GM19467 (cell line): ENCODE measurements at regions not wholly inside any gene's neighbourhood (a gene's known extent, or its start where the extent isn't known, plus 50 kb on each side); places are given as distances from the start of the nearest gene placed in this dataset.
"Not testable (repeated sequence)": the region's sequence is repeated elsewhere in the genome, so short reads cannot be mapped to it uniquely, and the experiment has no call there.

Experiments used
- ATAC-seq: cut with Tn5 transposase; IDR thresholded peaks from one replicate; pipeline ENCODE4 v1.9.1; 2021; ENCODE audit warnings: mild to moderate bottlenecking, moderate library complexity; ENCODE audit not compliant: unreplicated experiment

DNA sequence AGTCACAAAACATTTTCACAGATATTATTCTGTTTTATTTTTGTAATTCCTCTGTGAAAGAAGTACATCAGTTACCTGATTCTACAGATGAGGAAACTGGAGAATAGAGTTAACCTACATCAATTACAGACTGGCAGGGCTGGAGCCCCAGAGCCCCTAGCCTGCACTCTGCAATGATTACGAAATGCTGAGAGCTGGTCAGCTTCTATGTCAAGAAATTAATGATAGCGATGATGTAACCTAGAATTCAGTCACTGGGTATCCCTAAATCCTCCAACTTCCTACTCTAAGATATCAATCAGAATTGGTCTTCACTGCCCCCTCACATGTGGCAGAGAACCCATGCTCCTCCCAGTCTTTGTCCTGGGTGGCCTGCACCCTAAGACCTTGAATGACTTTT lies 273.5 kb upstream of the PLET1 start:
- ATAC-seq: no peak

DNA sequence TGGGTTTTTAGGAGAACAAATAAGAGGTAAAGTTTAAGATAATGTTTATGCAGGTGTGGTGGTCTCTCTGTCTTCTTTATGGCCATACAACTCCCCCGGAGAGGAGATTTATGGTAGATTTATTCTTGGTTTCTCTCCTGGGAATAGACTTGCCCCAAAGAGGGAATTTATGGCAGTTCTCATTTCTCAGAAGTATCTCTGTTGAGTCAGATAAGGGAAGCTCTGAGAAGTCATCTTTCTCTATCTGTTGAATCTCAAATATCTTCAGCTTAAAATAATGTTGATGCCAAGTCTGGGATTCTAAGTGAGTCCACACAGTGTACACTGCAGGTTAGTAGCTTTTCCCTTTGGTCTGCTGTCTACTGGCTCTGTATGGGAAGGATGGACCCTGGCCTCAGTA lies 276.4 kb upstream of the PLET1 start:
- ATAC-seq: no peak

DNA sequence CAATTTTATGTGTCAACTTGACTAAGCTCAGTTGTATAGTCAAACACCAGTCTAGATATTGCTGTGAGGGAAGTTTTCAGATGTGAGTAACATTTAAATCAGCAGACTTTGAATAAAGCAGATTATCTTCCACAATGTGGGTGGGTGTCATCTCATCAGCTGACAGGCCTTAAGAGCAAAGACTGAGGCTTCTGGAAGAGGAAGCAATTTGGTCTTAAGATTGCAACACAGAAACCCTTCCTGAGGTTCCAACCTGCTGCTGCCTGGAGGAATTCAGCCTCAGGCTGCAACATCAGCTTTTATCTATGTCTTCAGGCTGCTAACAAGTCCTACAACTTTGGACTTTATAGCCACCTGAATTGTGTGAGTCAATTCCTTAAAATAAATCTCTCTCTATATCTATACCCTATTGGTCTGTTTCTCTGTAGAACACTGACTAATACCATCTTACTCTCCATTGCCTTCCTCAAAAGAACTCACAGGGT lies 277.2 kb upstream of the PLET1 start:
- no peak for ATAC-seq

DNA sequence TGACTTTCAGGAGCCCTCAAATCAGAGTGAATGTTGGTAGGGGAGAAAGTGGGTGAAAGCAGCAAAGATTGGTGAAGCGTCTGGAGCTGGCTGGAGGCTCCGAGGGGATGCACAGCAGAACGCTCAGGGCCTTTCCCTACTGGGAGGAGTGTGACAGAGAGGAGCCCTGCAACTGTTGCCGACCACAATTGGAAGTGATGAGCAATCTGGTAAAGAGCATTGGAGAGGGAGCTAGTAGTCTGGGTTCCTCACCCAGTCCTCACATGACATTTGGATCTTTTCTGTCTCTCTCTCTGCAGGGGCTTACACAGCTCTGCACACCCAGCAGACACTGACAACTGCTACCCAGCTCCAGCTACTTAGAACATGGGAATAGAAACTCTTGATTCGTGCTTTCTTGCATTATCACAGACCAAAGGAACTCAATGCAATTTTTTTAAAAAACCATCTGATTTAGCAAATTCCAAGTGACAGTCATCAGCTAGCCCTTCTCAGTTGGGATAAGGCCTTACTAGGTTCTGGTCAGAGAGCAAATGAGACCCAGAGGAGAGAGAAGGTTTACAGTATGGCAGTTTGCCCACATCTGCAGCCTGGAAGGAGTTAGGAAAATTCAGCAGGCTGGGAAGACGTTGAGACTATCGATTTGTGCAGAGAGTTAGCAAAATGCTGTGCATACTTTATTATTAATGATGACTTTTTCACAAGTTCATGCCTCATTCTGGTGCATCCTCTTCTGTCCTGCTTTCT lies 278.0 kb upstream of the PLET1 start:
- no peak for ATAC-seq

DNA sequence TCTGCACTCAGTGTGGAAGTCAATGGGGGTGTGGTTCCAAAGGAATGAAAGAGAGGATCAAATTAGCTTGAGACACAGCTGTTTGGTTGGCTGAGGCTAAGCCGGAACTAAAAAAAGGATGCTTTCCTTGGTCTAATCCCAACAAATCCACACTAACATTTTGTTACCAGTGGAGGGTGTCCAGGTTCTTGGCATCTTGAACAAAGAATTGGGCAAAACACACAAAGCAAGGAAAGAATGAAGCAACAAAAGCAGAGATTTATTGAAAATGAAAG lies 278.6 kb upstream of the PLET1 start:
- not testable (repeated sequence) for ATAC-seq

DNA sequence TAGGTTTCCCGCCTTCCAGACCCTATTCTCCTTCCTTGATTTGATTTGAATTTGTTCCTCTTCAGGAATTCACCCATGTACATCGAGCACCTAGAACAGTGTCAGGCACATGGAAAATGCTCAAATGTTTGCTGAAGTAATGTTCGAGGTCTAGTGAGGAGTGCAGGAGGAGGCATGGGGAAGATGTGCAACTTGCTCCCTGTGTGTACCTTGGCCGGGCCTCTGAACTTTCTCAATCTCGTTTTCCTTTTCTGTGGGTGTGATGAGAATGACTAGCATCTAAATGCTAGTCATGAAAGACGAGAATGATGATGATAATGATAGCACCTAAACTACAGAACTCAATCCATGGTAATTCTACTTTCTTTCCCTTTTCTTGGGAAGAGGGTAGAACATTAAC lies 279.1 kb upstream of the PLET1 start:
- ATAC-seq: no peak

DNA sequence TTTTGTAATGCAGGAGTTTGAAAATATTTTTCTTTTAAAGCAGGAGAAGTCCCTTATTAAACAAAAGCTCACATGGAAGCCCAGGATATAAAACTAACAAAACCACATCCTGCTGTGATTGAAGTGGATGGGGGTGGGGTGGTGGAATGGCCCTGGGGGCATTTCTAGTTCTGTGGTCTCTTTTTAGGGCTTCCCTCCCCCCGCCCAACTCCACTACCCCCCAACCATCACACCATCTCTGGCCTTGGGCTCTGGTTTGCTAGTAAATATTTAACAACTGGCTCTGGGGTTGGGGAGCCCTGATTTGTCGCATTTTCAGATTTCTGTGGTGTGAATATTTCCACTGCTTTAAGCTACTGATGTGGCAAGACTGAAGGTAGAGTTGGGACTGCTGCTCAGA lies 279.6 kb upstream of the PLET1 start:
- ATAC-seq: no peak

DNA sequence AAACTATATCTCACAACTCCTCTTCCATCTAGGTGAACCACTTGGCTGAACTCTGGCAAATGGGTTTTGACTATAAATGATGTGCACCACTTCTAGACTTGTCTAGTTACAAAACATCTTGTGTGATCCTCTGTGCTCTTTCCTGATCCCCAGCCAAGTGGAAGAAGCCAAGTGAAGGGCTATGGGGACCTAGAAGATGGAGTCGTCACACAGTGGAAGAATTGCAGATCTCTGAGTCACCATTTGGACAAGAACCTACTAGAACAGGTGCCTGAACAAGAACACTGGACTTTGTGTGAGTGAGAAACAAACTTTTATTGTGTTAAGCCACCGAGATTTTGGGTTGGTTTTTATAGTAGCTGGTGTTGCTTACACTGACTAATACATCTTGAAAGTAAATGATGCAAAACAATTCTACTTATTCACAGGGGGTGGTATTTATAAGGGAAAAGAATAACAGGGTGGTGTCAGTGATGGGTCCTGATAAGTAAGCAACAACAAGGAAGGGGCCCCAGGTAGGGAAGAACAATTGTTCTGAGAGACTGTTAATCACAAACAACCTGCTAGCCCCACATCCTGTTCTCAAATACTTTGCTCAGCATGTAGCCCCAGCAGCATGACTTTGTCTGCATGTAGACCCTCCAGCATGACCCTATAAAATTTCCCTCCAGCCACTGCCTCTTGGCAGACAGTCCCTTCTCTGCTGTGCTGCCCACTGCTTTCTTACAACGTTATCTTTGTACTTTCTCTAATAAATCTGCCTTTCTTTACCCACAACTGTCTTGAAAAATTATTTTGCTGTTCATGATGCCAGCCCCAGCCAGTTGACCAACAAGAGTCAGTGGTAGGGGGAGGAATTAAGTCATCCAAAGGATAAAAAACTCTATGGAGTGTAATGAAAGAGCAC lies 280.7 kb upstream of the PLET1 start:
- no peak for ATAC-seq

DNA sequence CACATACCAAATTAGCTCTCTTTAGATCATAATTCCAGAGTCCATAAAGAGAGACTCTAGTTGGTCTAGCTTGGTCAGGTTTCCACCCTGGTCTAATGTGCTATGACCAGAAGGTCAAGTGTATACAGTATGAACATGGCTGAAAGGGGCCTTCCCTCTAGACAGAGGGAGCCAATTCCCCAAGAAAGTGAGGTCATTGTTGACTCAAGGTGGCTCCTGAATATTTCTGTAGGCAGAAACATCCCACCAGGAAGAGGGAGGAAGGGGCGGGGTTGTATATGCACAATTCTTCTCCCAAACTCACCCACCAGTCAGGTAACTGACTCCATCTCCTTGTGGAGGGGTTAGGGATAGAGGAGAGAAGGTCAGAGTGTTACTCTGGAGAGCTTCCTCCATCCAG lies 281.8 kb upstream of the PLET1 start:
- ATAC-seq: no peak

DNA sequence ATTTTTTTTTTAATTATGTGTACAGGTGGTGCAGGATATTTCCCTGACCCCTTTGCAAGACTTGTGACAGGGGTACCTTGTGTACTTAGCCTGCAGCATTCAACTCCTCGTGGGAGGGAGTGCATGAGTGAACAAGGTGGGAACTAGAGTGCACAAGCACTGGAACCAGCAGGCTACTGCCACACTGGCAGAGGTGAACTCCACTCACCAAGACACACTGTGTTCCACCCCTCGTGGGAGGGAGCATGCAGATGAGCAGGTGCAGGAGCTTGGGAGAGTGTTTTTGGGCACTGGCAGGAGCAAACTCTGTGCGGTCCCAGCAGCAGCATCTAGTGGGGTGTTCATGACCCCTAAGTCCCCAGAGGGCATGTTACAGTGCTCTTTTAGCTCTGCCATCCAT lies 282.7 kb upstream of the PLET1 start:
- no peak for ATAC-seq

DNA sequence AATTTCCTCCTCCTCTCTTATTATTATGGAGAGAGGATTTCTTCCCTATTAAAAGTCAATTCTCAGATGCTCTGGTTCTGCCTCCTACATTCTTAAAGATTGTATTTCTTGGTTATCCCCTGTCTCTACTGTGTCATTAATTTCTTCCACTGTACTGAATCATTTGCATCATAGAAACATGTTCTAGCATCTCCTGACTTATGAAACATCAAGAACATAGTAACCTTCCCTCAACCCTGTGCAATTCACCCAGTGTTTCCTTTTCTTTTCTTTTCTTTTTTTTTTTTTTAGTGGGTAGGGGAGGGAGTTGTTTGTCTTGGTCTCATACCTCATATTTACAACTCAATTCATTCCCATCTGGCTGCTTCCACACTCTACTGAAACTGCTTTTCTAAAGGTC lies 288.0 kb upstream of the PLET1 start:
- ATAC-seq: no peak

DNA sequence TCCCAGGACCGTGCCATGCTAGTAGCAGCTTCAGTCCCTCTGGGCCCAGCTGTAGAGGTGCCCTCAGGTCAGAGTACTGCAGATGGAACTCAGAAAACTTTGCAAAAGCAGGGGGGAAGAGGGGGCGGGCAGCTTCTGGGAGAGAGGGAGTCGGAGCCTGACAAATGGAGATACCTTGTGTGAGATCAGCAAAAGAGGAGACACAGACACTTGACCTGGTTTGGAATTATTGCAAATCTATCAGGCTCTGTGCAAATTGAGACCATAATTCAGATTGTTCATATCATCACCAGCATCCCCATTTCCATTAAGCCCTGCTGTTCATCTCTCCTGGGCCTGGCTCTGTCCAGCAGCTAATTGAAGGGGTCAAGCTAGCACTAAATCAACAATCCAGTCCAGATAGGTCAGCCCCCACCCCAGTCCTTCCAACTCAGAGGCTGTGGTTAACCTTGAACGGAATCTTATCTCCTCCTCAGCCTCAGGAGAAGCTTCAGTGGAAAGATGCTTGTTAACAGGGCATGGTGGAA lies 292.6 kb upstream of the PLET1 start:
- no peak for ATAC-seq

DNA sequence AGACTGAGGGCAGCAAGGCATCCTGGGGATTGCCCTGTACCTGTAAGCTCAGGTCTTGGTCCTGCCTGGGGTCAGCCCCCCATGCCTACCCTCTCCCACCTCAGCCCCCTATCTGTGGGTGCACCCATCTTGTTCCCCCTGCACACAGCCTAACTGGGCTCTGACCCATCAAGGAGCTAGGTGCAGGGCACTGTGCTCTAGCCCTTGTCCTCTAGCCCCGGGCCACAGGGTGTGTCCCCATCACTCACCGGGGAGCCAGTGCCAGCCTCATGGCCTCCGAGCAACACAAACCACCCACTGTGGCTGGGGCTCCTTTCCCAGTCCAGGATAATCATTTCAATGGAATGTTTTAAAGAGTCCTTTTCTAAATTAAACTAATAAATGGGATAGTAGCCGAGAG lies 293.9 kb upstream of the PLET1 start:
- ATAC-seq: no peak

DNA sequence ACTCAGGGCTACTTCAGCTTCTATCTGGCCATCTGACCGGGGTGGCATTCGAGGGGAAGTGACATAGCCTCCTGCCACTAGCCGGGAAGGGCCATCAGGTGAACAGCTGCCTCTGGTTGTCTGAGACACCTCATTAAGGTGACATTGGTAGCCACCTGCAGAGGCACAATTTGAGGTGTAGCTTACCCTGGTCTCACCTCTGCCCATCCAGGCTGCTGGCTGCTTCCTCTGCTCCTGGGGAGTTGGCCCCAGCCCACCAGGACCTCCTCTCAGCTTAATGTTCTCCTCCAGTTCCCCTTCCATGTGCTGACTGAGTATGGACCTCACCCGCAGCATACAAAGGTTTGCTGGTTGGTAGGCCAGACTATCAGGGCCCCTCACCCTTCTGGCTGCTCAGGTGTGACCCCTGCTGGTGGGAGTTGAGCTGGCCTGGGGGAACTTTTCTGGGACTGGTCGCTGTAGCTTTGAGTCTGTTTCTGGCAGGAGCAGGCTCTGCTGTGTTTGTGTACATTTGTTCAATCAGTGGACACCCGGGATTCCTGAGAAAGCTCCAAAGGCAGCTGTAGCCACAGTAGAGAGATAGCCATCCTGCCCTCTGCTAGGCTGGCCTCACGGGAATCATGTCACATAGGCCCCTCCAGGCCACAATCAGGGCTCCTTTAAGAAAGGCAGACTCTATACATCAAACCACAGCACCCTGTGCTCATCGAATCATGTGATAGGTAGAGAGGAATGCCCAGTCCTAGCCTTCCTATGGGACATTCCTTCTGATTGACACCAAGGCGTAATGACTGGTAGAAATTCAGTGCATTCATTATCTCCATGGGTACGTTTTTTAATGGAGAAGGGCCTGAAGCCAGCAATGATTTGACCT lies 295.1 kb upstream of the PLET1 start:
- ATAC-seq: no peak

DNA sequence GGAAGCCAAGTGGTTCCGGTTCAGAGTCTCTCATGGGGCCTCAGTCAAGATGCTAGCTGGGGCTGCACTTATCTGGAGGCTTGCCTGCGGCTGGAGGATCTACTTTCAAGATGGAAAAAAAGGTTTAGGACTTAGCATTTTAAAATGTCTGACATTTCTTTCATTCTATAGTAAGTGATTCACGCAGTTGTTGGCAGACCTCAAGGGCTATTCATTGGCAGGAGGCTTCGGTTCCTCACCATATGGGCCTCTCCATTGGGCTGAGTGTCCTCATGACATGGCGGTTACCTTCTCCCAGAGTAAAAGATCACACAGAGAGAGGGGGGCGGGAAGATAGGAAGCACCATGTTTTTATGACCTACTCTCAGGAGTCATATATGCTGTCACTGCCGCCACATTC lies 298.0 kb upstream of the PLET1 start:
- ATAC-seq: no peak

DNA sequence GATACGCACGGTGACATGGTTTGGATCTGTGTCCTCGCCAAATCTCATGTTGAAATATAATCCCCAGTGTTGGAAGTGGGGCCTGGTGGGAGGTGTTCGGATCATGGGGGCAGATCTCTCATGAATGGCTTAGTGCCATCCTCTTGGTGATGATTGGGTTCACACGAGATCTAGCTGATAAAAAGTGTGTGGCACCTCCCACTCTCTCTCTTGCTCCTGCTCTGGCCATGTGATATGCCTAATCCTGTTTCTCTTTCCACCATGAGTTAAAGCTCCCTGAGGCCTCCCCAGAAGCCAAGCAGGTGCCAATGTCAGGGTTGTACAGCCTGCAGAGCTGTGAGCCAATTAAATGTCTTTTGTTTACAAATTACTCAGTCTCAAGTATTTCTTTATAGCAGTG lies 303.1 kb upstream of the PLET1 start:
- no peak for ATAC-seq

DNA sequence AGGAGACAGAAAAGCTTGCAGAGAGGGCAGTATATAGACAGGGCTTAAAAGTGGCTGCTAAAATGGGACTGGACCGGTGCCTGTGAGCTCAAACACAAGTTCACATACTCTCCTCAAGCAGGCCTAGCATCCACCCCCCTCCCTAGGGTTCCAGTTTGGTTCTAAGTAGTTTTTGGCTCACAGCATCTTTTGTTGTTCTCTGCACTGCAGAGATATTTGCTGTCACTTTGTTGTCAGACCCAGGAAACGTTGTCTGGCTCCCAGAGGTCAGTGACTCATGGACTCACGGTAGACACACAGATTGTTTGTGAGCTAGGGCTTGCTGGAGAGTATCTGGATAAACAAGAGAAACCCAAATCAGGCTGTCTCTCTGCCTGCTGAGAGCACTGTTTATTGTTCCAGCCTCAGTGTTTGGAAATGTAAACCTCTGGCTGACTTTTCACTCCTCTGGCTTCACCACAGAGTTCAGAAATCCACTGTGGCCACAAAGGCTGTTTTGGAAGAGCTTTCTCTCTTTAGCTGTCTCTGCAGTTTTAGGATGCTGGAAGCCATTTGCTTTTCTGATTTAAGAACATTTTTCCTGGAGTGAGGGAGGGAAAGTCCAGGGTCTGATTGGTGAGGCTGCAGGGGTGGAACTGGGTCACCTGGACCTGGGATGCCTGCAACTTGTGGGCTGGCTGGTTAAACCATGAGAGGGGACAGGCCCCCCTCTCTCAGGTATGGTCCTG lies 303.7 kb upstream of the PLET1 start:
- no peak for ATAC-seq

DNA sequence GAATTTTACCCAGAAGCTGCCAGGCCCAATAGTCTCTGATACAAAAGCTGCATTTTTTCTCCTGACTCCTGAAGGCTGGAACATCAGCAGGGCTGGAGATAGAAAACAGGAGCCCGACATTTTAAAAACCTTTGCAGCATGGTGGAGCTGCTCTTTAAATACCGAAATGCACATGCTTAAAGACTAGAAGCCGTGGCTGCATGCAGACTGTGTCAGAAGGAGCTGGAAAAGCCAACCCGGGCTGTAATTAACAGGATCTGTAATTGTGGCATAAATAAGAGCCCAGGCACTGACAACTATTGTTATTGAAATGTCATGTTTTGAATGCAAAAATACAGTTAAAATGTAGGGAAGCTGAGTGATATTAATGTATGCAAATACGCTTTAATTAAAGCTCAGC lies 304.9 kb upstream of the PLET1 start:
- ATAC-seq: no peak

DNA sequence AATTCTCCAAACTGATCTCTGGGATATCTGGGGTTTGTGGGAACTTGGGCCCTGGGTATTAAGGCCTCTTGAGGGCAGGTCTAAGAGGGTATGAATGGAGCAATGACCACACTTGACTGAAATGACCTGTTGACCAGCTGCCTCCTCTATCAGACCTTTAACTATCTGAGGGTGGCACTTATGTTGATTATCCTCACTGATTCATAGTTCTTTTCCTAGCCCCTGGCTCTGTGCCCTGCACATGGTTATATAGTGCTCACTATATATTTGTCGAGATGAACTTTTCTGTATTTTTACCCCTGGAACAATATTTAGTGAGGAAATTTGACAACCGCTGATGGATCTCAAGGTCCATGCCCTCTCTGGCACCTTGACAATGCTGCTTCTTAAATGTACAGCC lies 305.5 kb upstream of the PLET1 start:
- ATAC-seq: no peak

DNA sequence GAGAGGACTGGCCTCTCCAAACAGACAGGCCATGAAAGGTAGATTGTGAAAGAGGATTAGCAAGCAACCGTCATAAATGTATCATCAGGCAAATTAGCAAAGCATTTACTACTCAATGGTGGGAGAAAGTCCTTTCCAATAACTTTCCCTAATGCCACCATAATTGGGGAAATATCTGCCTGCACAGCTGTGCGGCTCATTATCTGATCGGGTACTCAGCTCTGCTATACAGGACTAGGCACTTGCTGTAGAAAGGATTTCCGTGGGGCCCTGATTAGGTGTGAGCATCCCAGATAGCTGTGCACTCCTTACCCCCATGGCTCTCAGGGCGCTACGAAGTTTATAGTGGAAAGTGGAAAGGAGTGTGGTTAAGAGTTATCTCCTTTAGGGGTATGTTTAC lies 309.7 kb upstream of the PLET1 start:
- ATAC-seq: no peak

DNA sequence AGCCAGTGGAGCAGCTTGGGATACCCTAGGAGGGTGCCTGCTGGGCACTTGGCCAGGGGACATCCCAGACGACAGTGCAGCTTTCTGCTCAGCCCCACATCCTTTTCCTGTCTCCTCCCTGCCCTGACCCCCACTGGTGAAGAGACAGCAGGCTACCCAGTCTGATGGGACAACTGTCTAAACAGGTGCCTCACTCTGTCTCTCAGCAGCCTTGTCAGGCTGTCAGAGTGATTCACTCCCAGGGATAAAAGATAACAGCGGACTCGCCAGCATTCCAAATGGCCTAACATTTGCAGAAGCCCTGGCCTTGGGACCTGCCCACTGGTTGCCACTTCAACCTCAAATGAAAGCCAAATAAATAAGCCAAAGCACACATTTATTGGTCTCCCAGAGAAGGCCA lies 318.6 kb upstream of the PLET1 start:
- no peak for ATAC-seq
